DND-41 (cell line): ENCODE measurements at regions not wholly inside any gene's neighbourhood (a gene's known extent, or its start where the extent isn't known, plus 50 kb on each side); places are given as distances from the start of the nearest gene placed in this dataset.

Source experiments
- ATAC-seq: fragments of 200-7000 bp; cut with Tn5 transposase; 3 replicates; pipeline ENCODE4 v1.9.1; 2021; ENCODE audit warnings: low read depth; ENCODE audit not compliant: insufficient read depth
- DNase-seq: peaks from one replicate; pipeline ENCODE4 v3.0.0-alpha.2; 2020
- H2AFZ ChIP-seq: 2 replicates; pipeline ENCODE4 v1.6.0; 2012; ENCODE audit warnings: low read depth, low read length
- H3K27ac ChIP-seq: 2 replicates; pipeline ENCODE4 v1.5.1; 2012; ENCODE audit warnings: low read length, inconsistent platforms
- H3K27me3 ChIP-seq: fragments of 200-600 bp; sonication (generic); 2 replicates; pipeline ENCODE4 v1.6.0; 2012; ENCODE audit warnings: low read length, mild to moderate bottlenecking, inconsistent platforms; ENCODE audit not compliant: insufficient read depth, poor library complexity
- H3K36me3 ChIP-seq: 2 replicates; pipeline ENCODE4 v1.5.1; 2012; ENCODE audit warnings: low read length, inconsistent platforms; ENCODE audit not compliant: insufficient read depth
- H3K4me1 ChIP-seq: 2 replicates; pipeline ENCODE4 v1.5.1; 2012; ENCODE audit warnings: mild to moderate bottlenecking, low read length; ENCODE audit not compliant: insufficient read depth
- H3K4me2 ChIP-seq: 2 replicates; pipeline ENCODE4 v1.6.0; 2012; ENCODE audit warnings: mild to moderate bottlenecking, moderate library complexity, low read length, inconsistent platforms; ENCODE audit not compliant: insufficient read depth
- H3K4me3 ChIP-seq, 2 experiments: fragments of 200-600 bp in 1 of 2; shearing (Covaris generic) in 1 of 2; 2 replicates each; pipeline ENCODE4 v1.5.1; 2012 to 2016; ENCODE audit warnings: inconsistent platforms in 2 of 2, low read length in 2 of 2, mild to moderate bottlenecking in 2 of 2, low read depth in 1 of 2, moderate library complexity in 1 of 2
- H3K79me2 ChIP-seq: 2 replicates; pipeline ENCODE4 v1.6.0; 2012; ENCODE audit warnings: low read length, inconsistent platforms; ENCODE audit not compliant: insufficient read depth
- H3K9ac ChIP-seq: 2 replicates; pipeline ENCODE4 v1.6.0; 2012; ENCODE audit warnings: low read depth, mild to moderate bottlenecking, inconsistent platforms, low read length, moderate library complexity
- H3K9me3 ChIP-seq: 2 replicates; pipeline ENCODE4 v1.5.1; 2012; ENCODE audit warnings: low read length, moderate library complexity, mild to moderate bottlenecking, inconsistent platforms; ENCODE audit not compliant: insufficient read depth, severe bottlenecking
- H4K20me1 ChIP-seq: 2 replicates; pipeline ENCODE4 v1.6.0; 2012; ENCODE audit warnings: low read length; ENCODE audit not compliant: insufficient read depth
- EZH2 ChIP-seq: IDR thresholded peaks from 3 replicates; pipeline ENCODE4 v1.6.1; 2012; ENCODE audit warnings: borderline replicate concordance, low read depth, mild to moderate bottlenecking, moderate library complexity, low read length, inconsistent platforms; ENCODE audit not compliant: severe bottlenecking
- TF ChIP-seq, protein P1 (sequence below): IDR thresholded peaks from 2 replicates; pipeline ENCODE4 v1.5.1; 2012; ENCODE audit warnings: borderline replicate concordance, low read length, moderate library complexity, mild to moderate bottlenecking; ENCODE audit not compliant: poor library complexity, severe bottlenecking; ENCODE audit errors: extremely low read depth

DNA sequence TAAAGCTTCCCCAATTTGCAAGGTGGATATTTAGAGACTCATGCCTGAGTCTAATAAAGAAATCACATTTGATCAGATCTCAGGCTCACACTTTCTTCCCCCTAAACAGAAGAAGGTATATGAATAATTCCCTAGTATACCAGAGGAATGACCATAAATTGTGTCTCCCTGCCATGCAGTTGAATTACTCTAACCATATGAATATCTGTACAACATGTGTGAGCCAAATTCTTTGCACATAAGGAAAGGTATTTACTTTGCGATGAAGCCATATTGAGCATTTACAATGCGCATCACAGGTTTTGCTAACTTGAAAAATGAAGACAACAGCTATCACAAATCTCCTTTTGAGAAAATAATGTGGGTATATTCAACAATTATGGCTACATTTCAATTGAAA, 479.4 kb downstream of the NR2F1-AS1 start:
- Histone ChIP-seq H3K4me3 (no peak overlapping the region), H3K9ac (no peak overlapping the region)

DNA sequence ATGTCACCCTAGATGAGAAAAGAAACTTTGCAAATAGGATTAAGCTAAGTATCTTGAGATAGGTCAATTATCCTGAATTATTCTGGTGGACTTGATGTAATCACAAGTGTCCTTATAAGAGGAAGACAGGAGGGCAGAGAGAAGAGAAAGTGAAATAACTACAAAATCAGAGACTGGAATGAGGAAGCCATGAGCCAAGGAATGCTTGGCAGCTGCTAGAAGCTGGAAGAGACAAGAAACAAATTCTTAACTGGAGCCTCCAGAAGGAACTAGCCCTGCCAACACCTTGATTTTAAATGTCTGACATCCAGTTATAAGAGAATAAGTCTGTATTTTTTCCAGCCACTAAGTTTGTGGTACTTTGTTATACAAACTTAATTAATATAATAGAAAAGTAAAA, 480.0 kb downstream of the NR2F1-AS1 start:
- no peak overlapping the region for H3K4me2 ChIP-seq
- H3K9me3 ChIP-seq = no peaks in the 10 kb centered on the region
- H2AFZ ChIP-seq = no peak overlapping the region
- TF ChIP-seq, protein P1, sequence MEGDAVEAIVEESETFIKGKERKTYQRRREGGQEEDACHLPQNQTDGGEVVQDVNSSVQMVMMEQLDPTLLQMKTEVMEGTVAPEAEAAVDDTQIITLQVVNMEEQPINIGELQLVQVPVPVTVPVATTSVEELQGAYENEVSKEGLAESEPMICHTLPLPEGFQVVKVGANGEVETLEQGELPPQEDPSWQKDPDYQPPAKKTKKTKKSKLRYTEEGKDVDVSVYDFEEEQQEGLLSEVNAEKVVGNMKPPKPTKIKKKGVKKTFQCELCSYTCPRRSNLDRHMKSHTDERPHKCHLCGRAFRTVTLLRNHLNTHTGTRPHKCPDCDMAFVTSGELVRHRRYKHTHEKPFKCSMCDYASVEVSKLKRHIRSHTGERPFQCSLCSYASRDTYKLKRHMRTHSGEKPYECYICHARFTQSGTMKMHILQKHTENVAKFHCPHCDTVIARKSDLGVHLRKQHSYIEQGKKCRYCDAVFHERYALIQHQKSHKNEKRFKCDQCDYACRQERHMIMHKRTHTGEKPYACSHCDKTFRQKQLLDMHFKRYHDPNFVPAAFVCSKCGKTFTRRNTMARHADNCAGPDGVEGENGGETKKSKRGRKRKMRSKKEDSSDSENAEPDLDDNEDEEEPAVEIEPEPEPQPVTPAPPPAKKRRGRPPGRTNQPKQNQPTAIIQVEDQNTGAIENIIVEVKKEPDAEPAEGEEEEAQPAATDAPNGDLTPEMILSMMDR = no peak
- TF ChIP-seq EZH2 = no peak
- H3K27ac ChIP-seq = no peak overlapping the region
- no peaks in the 10 kb centered on the region for H3K36me3 ChIP-seq
- no peaks in the 10 kb centered on the region for H3K27me3 ChIP-seq
- H3K4me3 ChIP-seq = no peak overlapping the region
- H3K79me2 ChIP-seq = no peaks in the 10 kb centered on the region
- ATAC-seq (no peak), DNase-seq (no peak)
- no peaks in the 10 kb centered on the region for H4K20me1 ChIP-seq
- H3K9ac ChIP-seq = no peak overlapping the region
- H3K4me1 ChIP-seq = no peaks in the 10 kb centered on the region

More for the DNA sequence above, 479.4 kb downstream of the NR2F1-AS1 start:
- H4K20me1 ChIP-seq = no peaks in the 10 kb centered on the region
- no peaks in the 10 kb centered on the region for H3K36me3 ChIP-seq
- H3K4me1 ChIP-seq = no peaks in the 10 kb centered on the region
- no peak overlapping the region for H3K4me2 ChIP-seq
- TF ChIP-seq EZH2 = no peak
- TF ChIP-seq, protein P1 = no peak
- ATAC-seq (no peak), DNase-seq (no peak)
- no peaks in the 10 kb centered on the region for H3K9me3 ChIP-seq
- no peaks in the 10 kb centered on the region for H3K27me3 ChIP-seq
- no peak overlapping the region for H2AFZ ChIP-seq
- H3K79me2 ChIP-seq = no peaks in the 10 kb centered on the region
- H3K27ac ChIP-seq = no peak overlapping the region

DNA sequence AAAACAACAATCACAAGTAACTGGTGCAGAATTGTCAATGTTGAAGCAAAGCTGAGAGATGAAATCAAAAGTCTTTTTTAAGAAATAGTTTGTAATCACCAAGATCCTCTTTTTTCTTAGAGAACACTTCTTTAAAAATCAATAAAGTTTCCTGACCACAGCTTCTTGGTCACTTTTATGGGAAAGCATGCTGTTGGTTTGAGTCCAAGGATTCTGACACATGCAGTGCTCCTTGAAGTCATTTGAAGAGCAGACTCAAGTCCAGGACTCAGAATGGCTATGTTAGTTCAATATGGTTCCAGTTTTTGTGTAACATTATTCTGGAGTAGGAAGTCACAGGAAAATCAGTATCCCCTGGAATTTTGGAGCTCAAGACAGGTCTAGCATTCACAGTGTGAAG, 480.6 kb downstream of the NR2F1-AS1 start:
- Histone ChIP-seq H3K27ac (no peak overlapping the region), H4K20me1 (no peaks in the 10 kb centered on the region), H3K27me3 (no peaks in the 10 kb centered on the region), H3K79me2 (no peaks in the 10 kb centered on the region), H3K4me1 (no peaks in the 10 kb centered on the region), H3K4me3 (no peak overlapping the region), H3K9me3 (no peaks in the 10 kb centered on the region), H3K4me2 (no peak overlapping the region), H3K9ac (no peak overlapping the region), H3K36me3 (no peaks in the 10 kb centered on the region), H2AFZ (no peak overlapping the region)
- DNase-seq (no peak), ATAC-seq (no peak)
- no peak for TF ChIP-seq EZH2
- TF ChIP-seq, protein P1 = no peak

DNA sequence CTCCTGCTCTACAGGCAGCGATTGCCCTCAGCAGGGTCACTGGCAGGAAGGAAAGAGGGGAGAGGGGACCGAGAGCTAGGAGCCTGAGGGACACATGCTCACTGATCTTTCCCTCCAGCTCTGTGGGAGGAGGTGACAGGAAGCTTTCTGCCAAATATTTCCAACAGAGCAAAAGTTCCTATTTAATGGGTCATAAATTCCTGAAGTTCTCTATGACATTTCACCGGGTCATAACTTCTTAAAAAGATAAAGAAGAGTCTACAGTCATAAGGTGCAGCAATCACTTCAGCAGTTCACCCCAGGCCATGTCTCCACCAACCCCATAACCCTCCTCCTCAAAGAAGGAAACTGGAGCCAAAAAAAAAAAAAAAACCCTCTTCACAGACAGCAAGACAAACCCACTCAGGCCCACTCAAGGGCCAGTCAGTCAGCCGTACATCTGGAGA, 481.1 kb downstream of the NR2F1-AS1 start:
- no peak for ATAC-seq
- no peaks in the 10 kb centered on the region for H3K36me3 ChIP-seq
- H2AFZ ChIP-seq = no peak overlapping the region
- H4K20me1 ChIP-seq = no peaks in the 10 kb centered on the region
- no peak overlapping the region for H3K9ac ChIP-seq
- H3K4me3 ChIP-seq = no peak overlapping the region
- TF ChIP-seq, protein P1 = no peak
- no peak for TF ChIP-seq EZH2
- no peaks in the 10 kb centered on the region for H3K4me1 ChIP-seq
- H3K79me2 ChIP-seq = no peaks in the 10 kb centered on the region
- no peaks in the 10 kb centered on the region for H3K27me3 ChIP-seq
- no peak overlapping the region for H3K4me2 ChIP-seq
- no peaks in the 10 kb centered on the region for H3K9me3 ChIP-seq
- no peak for DNase-seq
- H3K27ac ChIP-seq = no peak overlapping the region
